ENCODE measurements at regions not wholly inside any gene's neighbourhood (a gene's known extent, or its start where the extent isn't known, plus 50 kb on each side); places are given as distances from the start of the nearest gene placed in this dataset.
"Not testable (repeated sequence)": the region's sequence is repeated elsewhere in the genome, so short reads cannot be mapped to it uniquely, and the experiment has no call there.

DNA sequence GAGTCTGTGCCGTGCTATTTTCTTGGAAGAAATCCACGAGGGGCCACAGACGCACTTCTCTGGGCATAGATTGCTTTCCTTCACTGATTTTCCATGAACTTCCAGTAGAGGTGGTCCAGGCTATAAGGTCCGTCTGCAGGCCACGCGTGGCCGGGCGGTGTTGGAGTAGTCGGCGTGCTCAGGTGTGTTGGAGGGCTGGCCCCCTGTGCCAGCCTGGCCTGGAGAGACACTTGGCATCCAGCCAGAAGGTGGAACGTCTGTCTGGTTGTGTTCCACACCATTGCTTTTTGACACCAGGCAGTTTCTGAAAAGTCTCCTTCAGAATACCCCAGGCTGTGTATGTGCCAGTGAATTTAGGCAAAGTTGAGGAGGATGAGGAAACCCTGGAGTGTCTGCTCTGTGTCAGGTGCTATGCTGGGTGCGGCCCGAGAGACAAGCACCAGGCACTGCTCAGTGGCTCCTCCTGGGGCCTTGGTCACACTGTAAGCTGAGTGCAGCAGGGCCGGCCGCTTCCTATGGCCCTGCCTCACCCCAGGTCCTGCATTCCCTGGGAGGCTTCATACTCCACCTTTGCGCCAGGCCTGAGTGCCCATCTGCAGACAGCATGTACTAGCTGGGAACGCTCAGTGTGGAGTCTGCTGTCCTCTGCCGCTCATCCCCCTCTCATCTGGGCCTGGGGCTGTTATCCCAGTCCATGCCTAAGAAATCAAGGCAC is 52.1 kb upstream of the TAMM41 start:
- Histone ChIP-seq H3K27ac (no peak overlapping the region), H3K4me3 (no peak overlapping the region), H3K27me3 (no peaks in the 10 kb centered on the region), H3K9me3 (no peaks in the 10 kb centered on the region), H3K36me3 (no peaks in the 10 kb centered on the region), H3K4me1 (no peaks in the 10 kb centered on the region)
- 82 to 83% methylated on average over 14 to 18 of the region's 18 CpGs for WGBS, 2 donors
- TF ChIP-seq POLR2A (IDR thresholded peaks at IDR 0.05): no peak
- TF ChIP-seq POLR2AphosphoS5 (IDR thresholded peaks at IDR 0.05): no peak
- TF ChIP-seq, protein P1, sequence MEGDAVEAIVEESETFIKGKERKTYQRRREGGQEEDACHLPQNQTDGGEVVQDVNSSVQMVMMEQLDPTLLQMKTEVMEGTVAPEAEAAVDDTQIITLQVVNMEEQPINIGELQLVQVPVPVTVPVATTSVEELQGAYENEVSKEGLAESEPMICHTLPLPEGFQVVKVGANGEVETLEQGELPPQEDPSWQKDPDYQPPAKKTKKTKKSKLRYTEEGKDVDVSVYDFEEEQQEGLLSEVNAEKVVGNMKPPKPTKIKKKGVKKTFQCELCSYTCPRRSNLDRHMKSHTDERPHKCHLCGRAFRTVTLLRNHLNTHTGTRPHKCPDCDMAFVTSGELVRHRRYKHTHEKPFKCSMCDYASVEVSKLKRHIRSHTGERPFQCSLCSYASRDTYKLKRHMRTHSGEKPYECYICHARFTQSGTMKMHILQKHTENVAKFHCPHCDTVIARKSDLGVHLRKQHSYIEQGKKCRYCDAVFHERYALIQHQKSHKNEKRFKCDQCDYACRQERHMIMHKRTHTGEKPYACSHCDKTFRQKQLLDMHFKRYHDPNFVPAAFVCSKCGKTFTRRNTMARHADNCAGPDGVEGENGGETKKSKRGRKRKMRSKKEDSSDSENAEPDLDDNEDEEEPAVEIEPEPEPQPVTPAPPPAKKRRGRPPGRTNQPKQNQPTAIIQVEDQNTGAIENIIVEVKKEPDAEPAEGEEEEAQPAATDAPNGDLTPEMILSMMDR (IDR thresholded peaks at IDR 0.05): no peak
- no peak for TF ChIP-seq EP300 (IDR thresholded peaks at IDR 0.05)
- ATAC-seq (ENCODE audit: low FRiP score in 2 of 2): peak in 1 of 2 donors; percentile 22
- peak in 1 of 2 donors; percentile 50 for DNase-seq

DNA sequence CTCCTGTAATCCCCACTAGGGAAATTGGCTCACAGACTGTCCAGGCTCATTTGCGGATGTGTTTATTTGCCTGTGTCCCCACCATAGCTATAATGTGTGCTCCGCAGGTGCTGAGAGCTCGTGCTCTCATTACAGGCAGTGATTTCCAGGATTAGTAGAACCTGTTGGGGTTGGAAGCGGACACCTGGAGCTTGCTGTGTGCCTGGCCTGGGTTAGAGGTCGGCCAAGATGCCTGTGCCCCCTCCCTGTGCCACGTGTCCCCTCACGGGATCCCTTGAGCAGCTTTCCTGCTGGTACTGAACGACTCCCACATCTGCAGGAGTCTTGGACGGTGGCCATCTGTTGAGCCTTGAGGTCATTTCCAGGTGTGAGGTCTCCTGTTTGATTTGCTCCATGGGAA is 52.7 kb upstream of the TAMM41 start:
- H3K4me1 ChIP-seq; H3K9me3 ChIP-seq; H3K4me3 ChIP-seq; ATAC-seq (ENCODE audit: low FRiP score in 2 of 2); H3K27ac ChIP-seq; H3K27me3 ChIP-seq; H3K36me3 ChIP-seq: not testable (repeated sequence)
- DNase-seq: peak in 1 of 2 donors; percentile 17
- WGBS, 2 donors: 75 to 78% methylated on average over 7 of the region's 9 CpGs

DNA sequence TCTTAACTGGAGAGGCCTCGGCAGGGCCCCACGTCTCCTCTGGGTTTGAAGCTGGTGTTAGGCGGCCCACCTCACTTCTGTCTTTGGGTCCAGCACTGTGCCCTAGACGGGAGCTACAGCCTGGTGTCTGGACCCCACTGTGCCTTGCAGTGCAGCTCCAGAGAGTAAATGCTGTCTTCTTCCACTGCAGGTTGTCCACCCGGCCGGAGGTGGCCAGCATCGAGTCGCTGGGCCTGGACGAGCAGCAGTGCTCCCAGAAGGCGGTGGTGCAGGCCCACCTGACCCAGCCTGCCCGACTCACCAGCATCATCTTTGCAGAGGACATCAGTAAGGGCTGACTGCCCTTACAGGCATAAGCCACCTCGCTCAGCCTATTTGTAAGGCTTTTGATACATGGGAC is 53.1 kb upstream of the TAMM41 start:
- Histone ChIP-seq H3K27me3 (no peaks in the 10 kb centered on the region), H3K4me1 (no peaks in the 10 kb centered on the region), H3K27ac (no peak overlapping the region), H3K36me3 (no peaks in the 10 kb centered on the region), H3K9me3 (no peaks in the 10 kb centered on the region), H3K4me3 (no peak overlapping the region)
- TF ChIP-seq POLR2AphosphoS5 (IDR thresholded peaks at IDR 0.05) (no peak), POLR2A (IDR thresholded peaks at IDR 0.05) (no peak), EP300 (IDR thresholded peaks at IDR 0.05) (no peak)
- TF ChIP-seq, protein P1 (IDR thresholded peaks at IDR 0.05): no peak
- ATAC-seq (ENCODE audit: low FRiP score in 2 of 2) (peak; percentile 8 to 45), DNase-seq (peak in 1 of 2 donors; percentile 56)
- WGBS, 2 donors: 88 to 90% methylated on average over 4 to 12 of the region's 12 CpGs

DNA sequence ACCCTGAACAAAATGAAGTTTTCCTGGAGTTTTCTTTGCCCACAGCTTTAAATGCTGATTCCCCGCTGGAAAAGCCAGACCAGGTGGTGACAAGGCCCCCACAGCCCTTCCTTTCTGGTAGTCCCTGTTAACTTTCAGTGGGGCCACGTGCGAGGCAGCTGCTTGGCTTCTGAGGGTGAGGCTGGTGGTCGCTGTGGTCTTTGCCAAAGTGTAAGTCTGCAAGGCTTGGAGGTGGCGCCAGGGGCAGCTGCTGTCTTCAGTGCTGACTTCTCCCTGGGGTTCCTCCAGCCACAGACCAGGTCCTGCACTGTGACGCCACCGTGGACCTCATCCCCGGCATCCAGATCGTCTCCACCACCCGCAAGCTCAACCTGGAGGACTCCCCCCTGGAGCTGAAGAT is 54.1 kb upstream of the TAMM41 start:
- H3K9me3 ChIP-seq: no peaks in the 10 kb centered on the region
- H3K4me1 ChIP-seq: no peaks in the 10 kb centered on the region
- H3K27ac ChIP-seq: no peak overlapping the region
- H3K27me3 ChIP-seq: no peaks in the 10 kb centered on the region
- no peaks in the 10 kb centered on the region for H3K36me3 ChIP-seq
- TF ChIP-seq POLR2AphosphoS5 (IDR thresholded peaks at IDR 0.05) (no peak), POLR2A (IDR thresholded peaks at IDR 0.05) (no peak), EP300 (IDR thresholded peaks at IDR 0.05) (no peak)
- TF ChIP-seq, protein P1 (IDR thresholded peaks at IDR 0.05): no peak
- WGBS, 2 donors: 62 to 78% methylated on average over 4 to 10 of the region's 10 CpGs
- ATAC-seq (ENCODE audit: low FRiP score in 2 of 2): no peak
- H3K4me3 ChIP-seq: no peak overlapping the region
- DNase-seq: peak in 1 of 2 donors; percentile 28

DNA sequence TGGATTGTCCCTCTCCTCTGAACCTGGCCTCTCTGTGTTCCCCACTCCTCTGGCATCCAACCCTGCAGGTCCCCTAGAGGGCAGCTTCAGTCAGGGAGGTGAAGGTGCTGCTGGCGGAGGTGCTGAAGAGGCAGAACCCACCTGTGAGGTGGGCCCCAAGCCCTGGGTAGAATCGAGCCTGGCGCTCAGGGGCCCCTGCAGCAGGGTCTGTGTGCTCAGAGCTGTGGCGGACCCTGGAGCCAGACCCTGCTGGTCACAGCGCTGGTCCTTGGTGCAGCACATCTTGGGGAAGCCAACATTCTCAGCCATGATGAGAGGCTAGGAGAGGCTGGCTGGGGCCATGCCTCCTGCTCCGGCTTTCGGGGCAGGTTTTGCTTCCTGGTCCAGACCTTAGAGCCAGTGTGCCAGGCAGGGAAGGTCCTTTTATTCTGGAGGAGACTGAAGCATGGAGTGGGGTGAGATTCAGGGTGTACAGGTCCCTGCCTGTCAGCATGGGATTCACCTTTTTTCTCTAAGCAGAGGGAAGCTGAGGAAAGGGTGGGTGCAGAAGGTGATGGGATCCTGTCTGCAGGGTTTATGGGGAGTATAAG is 54.7 kb upstream of the TAMM41 start:
- 85 to 99% methylated on average over 5 to 6 of the region's 7 CpGs for WGBS, 2 donors
- Histone ChIP-seq H3K27ac (no peak overlapping the region), H3K36me3 (no peaks in the 10 kb centered on the region), H3K4me3 (no peak overlapping the region), H3K27me3 (no peaks in the 10 kb centered on the region), H3K4me1 (no peaks in the 10 kb centered on the region), H3K9me3 (no peaks in the 10 kb centered on the region)
- ATAC-seq (ENCODE audit: low FRiP score in 2 of 2) (no peak), DNase-seq (peak in 1 of 2 donors; percentile 44)
- TF ChIP-seq EP300 (IDR thresholded peaks at IDR 0.05) (no peak), POLR2A (IDR thresholded peaks at IDR 0.05) (no peak), POLR2AphosphoS5 (IDR thresholded peaks at IDR 0.05) (no peak)
- TF ChIP-seq, protein P1 (IDR thresholded peaks at IDR 0.05): no peak

All from upper lobe of left lung (tissue), 6 donors.